PFSK-1 (cell line): ENCODE measurements at regions not wholly inside any gene's neighbourhood (a gene's known extent, or its start where the extent isn't known, plus 50 kb on each side); places are given as distances from the start of the nearest gene placed in this dataset.

Source experiments
- FOXP2 ChIP-seq: optimal IDR thresholded peaks from 2 replicates; pipeline ENCODE3; 2011; ENCODE audit warnings: borderline replicate concordance, control low read depth, inconsistent platforms; ENCODE audit not compliant: insufficient read depth; ENCODE audit errors: extremely low read length, extremely low read depth
- POLR2AphosphoS5 ChIP-seq: IDR thresholded peaks from 2 replicates; pipeline ENCODE4 v1.6.1; 2012; ENCODE audit warnings: low read depth, mild to moderate bottlenecking, control low read depth, low read length, moderate library complexity
- REST ChIP-seq, 2 experiments: IDR thresholded peaks; 2 replicates each; pipeline versions ENCODE4 v1.6.1 to v1.8.0; 2011 to 2012; ENCODE audit warnings: low read depth in 2 of 2, low read length in 2 of 2, control low read depth in 1 of 2, inconsistent platforms in 1 of 2, mild to moderate bottlenecking in 1 of 2, moderate library complexity in 1 of 2; ENCODE audit not compliant: insufficient read depth in 1 of 2
- SIN3A ChIP-seq: IDR thresholded peaks from 2 replicates; pipeline ENCODE4 v1.6.1; 2012; ENCODE audit warnings: mild to moderate bottlenecking, low read length, moderate library complexity, borderline replicate concordance; ENCODE audit not compliant: insufficient read depth
- TAF1 ChIP-seq: IDR thresholded peaks from 2 replicates; pipeline ENCODE4 v1.6.1; 2012; ENCODE audit warnings: low read length, control low read depth, borderline replicate concordance; ENCODE audit not compliant: insufficient read depth

- no peak for TF ChIP-seq TAF1
- no peak for TF ChIP-seq REST (IDR thresholded peaks at IDR 0.05; ENCODE audit: insufficient read depth in 1 of 2, low read depth in 2 of 2, low read length in 2 of 2)
- TF ChIP-seq FOXP2, result no peak
- TF ChIP-seq SIN3A, result no peak
- no peak for TF ChIP-seq POLR2AphosphoS5
These were observed 54.4 kb upstream of the MEDAG start for GRCh38 chr13:30851697-30852096.

GRCh38 chr13:30855569-30855968, 50.5 kb upstream of the MEDAG start:
- TF ChIP-seq SIN3A, result no peak
- TF ChIP-seq REST (IDR thresholded peaks at IDR 0.05; ENCODE audit: insufficient read depth in 1 of 2, low read depth in 2 of 2, low read length in 2 of 2), result no peak
- TF ChIP-seq TAF1, result no peak
- no peak for TF ChIP-seq POLR2AphosphoS5
- TF ChIP-seq FOXP2, result no peak

- no peak for TF ChIP-seq SIN3A
- no peak for TF ChIP-seq POLR2AphosphoS5
- TF ChIP-seq TAF1, result no peak
- no peak for TF ChIP-seq REST (IDR thresholded peaks at IDR 0.05; ENCODE audit: insufficient read depth in 1 of 2, low read depth in 2 of 2, low read length in 2 of 2)
- no peak for TF ChIP-seq FOXP2
These were observed 49.9 kb upstream of the MEDAG start for GRCh38 chr13:30856005-30856790.
